Glutamatergic neuron (in vitro differentiated cells): ENCODE measurements at regions not wholly inside any gene's neighbourhood (a gene's known extent, or its start where the extent isn't known, plus 50 kb on each side); places are given as distances from the start of the nearest gene placed in this dataset.

Source experiments
- DNase-seq: peaks from one replicate; pipeline ENCODE4 v3.0.0; 2022
- H3K27ac Mint-ChIP-seq: one replicate; pipeline ENCODE4 v1.8.0; 2020; ENCODE audit warnings: mild to moderate bottlenecking, mixed read lengths, inconsistent platforms; ENCODE audit not compliant: unreplicated experiment
- H3K27me3 Mint-ChIP-seq: one replicate; pipeline ENCODE4 v1.8.0; 2020; ENCODE audit warnings: mild to moderate bottlenecking, moderate library complexity, mixed read lengths, inconsistent platforms; ENCODE audit not compliant: unreplicated experiment
- H3K36me3 Mint-ChIP-seq: one replicate; pipeline ENCODE4 v1.8.0; 2020; ENCODE audit warnings: mild to moderate bottlenecking, mixed read lengths, inconsistent platforms; ENCODE audit not compliant: unreplicated experiment
- H3K4me1 Mint-ChIP-seq: one replicate; pipeline ENCODE4 v1.8.0; 2020; ENCODE audit warnings: mild to moderate bottlenecking, low read depth, mixed read lengths, inconsistent platforms; ENCODE audit not compliant: unreplicated experiment
- H3K4me3 Mint-ChIP-seq: one replicate; pipeline ENCODE4 v1.8.0; 2020; ENCODE audit warnings: mild to moderate bottlenecking, mixed read lengths, inconsistent platforms; ENCODE audit not compliant: unreplicated experiment
- H3K9me3 Mint-ChIP-seq: one replicate; pipeline ENCODE4 v1.8.0; 2020; ENCODE audit warnings: mild to moderate bottlenecking, moderate library complexity, mixed read lengths, inconsistent platforms; ENCODE audit not compliant: unreplicated experiment
- TF ChIP-seq, protein P1 (sequence below): fragments of 200-600 bp; sonication (generic); IDR thresholded peaks from one replicate; pipeline ENCODE4 v1.5.0; 2021; ENCODE audit not compliant: partially characterized antibody, unreplicated experiment

DNA sequence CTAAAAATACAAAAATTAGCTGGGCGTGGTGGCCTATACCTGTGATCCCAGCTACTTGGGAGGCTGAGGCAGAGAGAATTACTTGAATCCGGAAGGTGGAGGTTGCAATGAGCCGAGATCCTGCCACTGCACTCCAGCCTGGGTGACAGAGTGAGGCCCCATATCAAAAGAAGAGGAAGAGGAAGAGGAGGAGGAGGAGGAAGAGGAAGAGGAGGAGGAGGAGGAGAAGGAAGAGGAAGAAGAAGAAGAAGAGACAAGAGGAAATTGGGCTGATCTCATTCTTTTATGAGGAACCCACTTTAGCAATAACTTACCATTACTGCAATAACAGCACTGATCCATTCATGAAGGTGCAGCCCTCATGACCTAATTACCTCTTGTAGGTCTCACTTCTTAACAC, 138.9 kb upstream of the GIMD1 start:
- H3K4me3 Mint-ChIP-seq: no peak overlapping the region
- no peak for DNase-seq
- no peaks in the 10 kb centered on the region for H3K27me3 Mint-ChIP-seq
- H3K4me1 Mint-ChIP-seq: no peaks in the 10 kb centered on the region
- no peaks in the 10 kb centered on the region for H3K36me3 Mint-ChIP-seq
- TF ChIP-seq, protein P1, sequence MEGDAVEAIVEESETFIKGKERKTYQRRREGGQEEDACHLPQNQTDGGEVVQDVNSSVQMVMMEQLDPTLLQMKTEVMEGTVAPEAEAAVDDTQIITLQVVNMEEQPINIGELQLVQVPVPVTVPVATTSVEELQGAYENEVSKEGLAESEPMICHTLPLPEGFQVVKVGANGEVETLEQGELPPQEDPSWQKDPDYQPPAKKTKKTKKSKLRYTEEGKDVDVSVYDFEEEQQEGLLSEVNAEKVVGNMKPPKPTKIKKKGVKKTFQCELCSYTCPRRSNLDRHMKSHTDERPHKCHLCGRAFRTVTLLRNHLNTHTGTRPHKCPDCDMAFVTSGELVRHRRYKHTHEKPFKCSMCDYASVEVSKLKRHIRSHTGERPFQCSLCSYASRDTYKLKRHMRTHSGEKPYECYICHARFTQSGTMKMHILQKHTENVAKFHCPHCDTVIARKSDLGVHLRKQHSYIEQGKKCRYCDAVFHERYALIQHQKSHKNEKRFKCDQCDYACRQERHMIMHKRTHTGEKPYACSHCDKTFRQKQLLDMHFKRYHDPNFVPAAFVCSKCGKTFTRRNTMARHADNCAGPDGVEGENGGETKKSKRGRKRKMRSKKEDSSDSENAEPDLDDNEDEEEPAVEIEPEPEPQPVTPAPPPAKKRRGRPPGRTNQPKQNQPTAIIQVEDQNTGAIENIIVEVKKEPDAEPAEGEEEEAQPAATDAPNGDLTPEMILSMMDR: no peak
- H3K9me3 Mint-ChIP-seq: no peaks in the 10 kb centered on the region
- no peak overlapping the region for H3K27ac Mint-ChIP-seq

- Mint-ChIP-seq H3K4me3 (no peak overlapping the region), H3K27me3 (no peaks in the 10 kb centered on the region), H3K36me3 (no peaks in the 10 kb centered on the region), H3K27ac (no peak overlapping the region), H3K9me3 (no peaks in the 10 kb centered on the region), H3K4me1 (no peaks in the 10 kb centered on the region)
- DNase-seq: no peak
- TF ChIP-seq, protein P1: no peak
Measured at GRCh38 chr4:106503116-106504050, 134.8 kb upstream of the GIMD1 start.

DNA sequence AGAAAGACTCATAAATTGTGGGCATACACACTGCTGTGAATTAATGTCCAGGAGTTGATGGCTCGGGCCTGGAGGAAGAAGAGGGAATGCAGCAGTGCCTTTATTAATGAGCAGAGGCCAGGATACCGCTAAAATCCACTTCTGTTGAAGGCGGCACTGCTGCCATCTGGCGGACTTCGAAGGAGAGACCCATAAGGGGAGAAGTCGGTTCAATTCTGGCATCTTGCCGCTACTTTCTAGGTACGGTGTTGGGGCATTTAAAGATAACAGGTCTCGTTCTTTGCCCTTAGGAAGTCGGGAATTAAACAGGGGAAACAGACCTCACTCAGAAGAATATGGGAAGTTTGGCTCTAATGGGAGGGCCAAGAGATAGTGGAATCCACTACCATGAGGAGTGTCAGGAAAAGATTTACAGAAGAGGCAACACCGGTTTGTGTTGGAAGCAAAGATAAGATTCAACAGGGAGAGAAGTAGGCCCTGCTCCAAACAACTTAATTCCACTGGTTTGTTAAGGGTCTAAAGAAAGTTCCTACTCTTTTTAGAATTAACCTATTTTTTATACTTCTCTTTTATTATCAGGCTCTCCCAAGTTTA, 133.6 kb upstream of the GIMD1 start:
- TF ChIP-seq, protein P1: peak; percentile 60
- H3K4me3 Mint-ChIP-seq: no peak overlapping the region
- DNase-seq: peak; percentile 81
- H3K27ac Mint-ChIP-seq: no peak overlapping the region
- H3K27me3 Mint-ChIP-seq: no peaks in the 10 kb centered on the region
- H3K36me3 Mint-ChIP-seq: no peaks in the 10 kb centered on the region
- no peaks in the 10 kb centered on the region for H3K9me3 Mint-ChIP-seq
- H3K4me1 Mint-ChIP-seq: no peaks in the 10 kb centered on the region

GRCh38 chr4:106497271-106497670, 128.7 kb upstream of the GIMD1 start:
- no peak overlapping the region for H3K27ac Mint-ChIP-seq
- no peak overlapping the region for H3K4me3 Mint-ChIP-seq
- TF ChIP-seq, protein P1: no peak

GRCh38 chr4:106496061-106496460, 127.5 kb upstream of the GIMD1 start:
- Mint-ChIP-seq H3K36me3 (no peaks in the 10 kb centered on the region), H3K4me3 (no peak overlapping the region), H3K27me3 (peaks cover 2% of the 10 kb centered on the region), H3K27ac (no peak overlapping the region), H3K4me1 (peaks cover 11% of the 10 kb centered on the region), H3K9me3 (no peaks in the 10 kb centered on the region)
- DNase-seq: no peak
- TF ChIP-seq, protein P1: no peak

More at GRCh38 chr4:106497271-106497670, 128.7 kb upstream of the GIMD1 start:
- DNase-seq: no peak
- Mint-ChIP-seq H3K4me1 (peaks cover 11% of the 10 kb centered on the region), H3K36me3 (no peaks in the 10 kb centered on the region), H3K9me3 (no peaks in the 10 kb centered on the region), H3K27me3 (peaks cover 2% of the 10 kb centered on the region)
